Ovary (tissue), 3 donors: ENCODE measurements at regions not wholly inside any gene's neighbourhood (a gene's known extent, or its start where the extent isn't known, plus 50 kb on each side); places are given as distances from the start of the nearest gene placed in this dataset.

Source experiments
- CTCF ChIP-seq, 3 donors: fragments of 450-650 bp in 2 of 3; fragments of 200-600 bp in 1 of 3; IDR thresholded peaks; one replicate each; pipeline versions ENCODE4 v1.5.1 to v1.8.0; 2016 to 2022; ENCODE audit warnings: antibody characterized with exemption in 3 of 3, mild to moderate bottlenecking in 1 of 3
- EP300 ChIP-seq: sonication (generic); formaldehyde crosslinking; IDR thresholded peaks from one replicate; pipeline ENCODE4 v1.6.1; 2017; ENCODE audit warnings: antibody characterized with exemption
- donor health status: DM: no; HTN: no; CAD: no.

- TF ChIP-seq CTCF (IDR thresholded peaks at IDR 0.05) (no peak), EP300 (no peak)
These were observed 292.5 kb upstream of the ZNF337 start for GRCh38 chr20:25989196-25989595.
